ENCODE measurements at regions not wholly inside any gene's neighbourhood (a gene's known extent, or its start where the extent isn't known, plus 50 kb on each side); places are given as distances from the start of the nearest gene placed in this dataset.

DNA sequence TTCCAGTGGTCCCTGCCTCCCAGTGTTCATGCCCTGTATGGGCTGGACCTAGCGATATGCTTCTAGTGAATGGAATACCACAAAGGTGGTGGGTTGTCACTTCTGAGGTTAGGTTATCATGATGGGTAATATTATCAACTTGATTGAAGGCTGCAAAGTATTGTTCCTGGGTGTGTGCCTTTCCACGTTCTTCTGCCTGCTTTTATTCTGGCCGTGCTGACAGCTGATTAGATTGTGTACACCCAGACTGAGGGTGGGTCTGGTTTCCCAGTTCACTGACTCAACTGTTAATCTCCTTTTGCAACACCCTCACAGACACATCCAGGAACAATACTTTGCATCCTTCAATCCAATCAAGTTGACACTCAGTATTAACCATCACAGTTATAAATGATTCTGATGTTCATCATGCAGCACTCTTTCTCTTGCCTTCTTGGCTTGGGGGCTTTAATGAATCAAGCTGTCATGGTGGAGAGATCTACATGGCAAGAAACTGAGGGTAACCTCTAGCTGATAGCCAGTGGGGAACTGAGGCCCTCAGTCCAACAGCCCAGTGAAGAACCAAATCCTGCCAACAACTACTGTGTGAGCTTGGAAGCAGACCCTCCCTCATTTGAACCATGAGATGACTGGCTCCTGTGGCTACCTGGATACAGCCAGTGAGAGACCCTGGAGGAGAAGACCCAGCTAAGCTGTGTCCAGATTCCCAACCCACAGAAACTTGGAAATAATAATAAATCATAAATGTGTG, 63.0 kb upstream of the CELF4 start:
- WGBS, 2 experiments (ENCODE audit: extremely low coverage in 1 of 2, insufficient coverage in 1 of 2, insufficient read length in 1 of 2, insufficient replicate concordance in 2 of 2, low coverage in 1 of 2, low lambda C conversion rate in 2 of 2, missing lambda C conversion rate in 1 of 2), result 82% methylated on average over 3 of the region's 3 CpGs; no CpG with 5 or more reads in 1 of the 2 experiments
- Histone ChIP-seq H4K5ac (ENCODE audit: insufficient read length, low read depth, low read length) (no peak overlapping the region), H3K18ac (ENCODE audit: extremely low read depth, low read length) (no peak overlapping the region), H2BK12ac (ENCODE audit: low read depth, low read length) (no peak overlapping the region; the same call in 1 of the 2 replicates), H2AFZ (ENCODE audit: low read length) (no peak overlapping the region), H2BK20ac (ENCODE audit: low read length) (no peak overlapping the region), H3K4ac (replicated peaks; ENCODE audit: insufficient read length, low read depth, low read length) (no peak overlapping the region), H3K23me2 (ENCODE audit: low read depth, low read length) (no peaks in the 10 kb centered on the region), H3K14ac (ENCODE audit: insufficient read length) (no peak overlapping the region), H3K27me3 (replicated peaks in 1 of 4; ENCODE audit: control insufficient read depth in 3 of 4, extremely low read depth in 1 of 4, insufficient read depth in 3 of 4, low read length in 3 of 4) (no peaks in the 10 kb centered on the region), H4K20me1 (replicated peaks in 1 of 2; ENCODE audit: control insufficient read depth in 1 of 2, insufficient read depth in 2 of 2, low read length in 2 of 2) (no peaks in the 10 kb centered on the region), H2BK5ac (ENCODE audit: low read depth, low read length) (no peak overlapping the region), H3K4me1 (replicated peaks in 1 of 4; ENCODE audit: control insufficient read depth in 3 of 4, insufficient read depth in 4 of 4, low read length in 3 of 4) (no peaks in the 10 kb centered on the region), H2BK15ac (ENCODE audit: low read length) (no peak overlapping the region), H3K79me2 (ENCODE audit: control insufficient read depth in 1 of 2, insufficient read depth in 2 of 2, low read length in 2 of 2) (no peaks in the 10 kb centered on the region), H4K8ac (ENCODE audit: extremely low read depth, insufficient read depth, low read length) (no peak overlapping the region), H3K4me3 (ENCODE audit: extremely low read depth in 1 of 4, insufficient read depth in 2 of 4, low read depth in 3 of 4, low read length in 4 of 4) (no peak overlapping the region), H4K91ac (replicated peaks; ENCODE audit: insufficient read length, low read length) (no peak overlapping the region), H2BK120ac (replicated peaks; ENCODE audit: low read depth, low read length) (no peak overlapping the region), H3K23ac (ENCODE audit: insufficient read length) (no peak overlapping the region), H3K79me1 (ENCODE audit: low read depth, low read length) (no peaks in the 10 kb centered on the region), H3K9me3 (ENCODE audit: insufficient read depth in 2 of 2, low read depth in 1 of 2, low read length in 1 of 2) (no peaks in the 10 kb centered on the region), H3K4me2 (ENCODE audit: insufficient read depth in 1 of 2, low read depth in 2 of 2, low read length in 2 of 2) (no peak overlapping the region), H3K36me3 (ENCODE audit: control insufficient read depth in 2 of 4, insufficient read depth in 4 of 4, low read length in 3 of 4) (no peaks in the 10 kb centered on the region), H3K27ac (ENCODE audit: low read depth, low read length) (no peak overlapping the region), H2AK5ac (ENCODE audit: low read depth, low read length) (no peak overlapping the region), H3K56ac (replicated peaks; ENCODE audit: insufficient read length, low read depth, low read length) (no peak overlapping the region), H3K9ac (replicated peaks in 1 of 4; ENCODE audit: extremely low read depth in 1 of 4, low read depth in 3 of 4, low read length in 3 of 4) (no peak overlapping the region)
- ChIA-PET POLR2A (ENCODE audit: partially characterized antibody) (no interaction called here), CTCF (ENCODE audit: partially characterized antibody) (interaction anchor here (1.1 to 2.3 kb wide), 2 partner anchors 11 to 18 kb away, joined by 4 to 8 read pairs; no protein-coding TSS in a partner anchor)
- DNase-seq (ENCODE audit: low read depth in 1 of 2, low spot score in 2 of 2), result no peak
- FAIRE-seq, result no peak
- TF ChIP-seq MAX (IDR thresholded peaks at IDR 0.05), result no peak
- TF ChIP-seq POLR2AphosphoS5 (IDR thresholded peaks at IDR 0.05; ENCODE audit: low read depth, low read length), result no peak
- TF ChIP-seq USF2 (IDR thresholded peaks at IDR 0.05; ENCODE audit: low read length), result no peak
- TF ChIP-seq TAF1 (IDR thresholded peaks at IDR 0.05; ENCODE audit: low read depth, low read length), result no peak
- no peak for TF ChIP-seq RBBP5 (IDR thresholded peaks at IDR 0.05; ENCODE audit: borderline replicate concordance, low read depth, low read length)

All from H1 (cell line).